HG02759 (cell line): ENCODE measurements at regions not wholly inside any gene's neighbourhood (a gene's known extent, or its start where the extent isn't known, plus 50 kb on each side); places are given as distances from the start of the nearest gene placed in this dataset.

Experiments
- ATAC-seq: cut with Tn5 transposase; IDR thresholded peaks from one replicate; pipeline ENCODE4 v1.9.1; 2021; ENCODE audit warnings: mild to moderate bottlenecking, moderate library complexity; ENCODE audit not compliant: unreplicated experiment

GRCh38 chr1:188359315-188359714 is 1530.6 kb downstream of the PLA2G4A start:
- ATAC-seq, result no peak

- no peak for ATAC-seq
Measured at GRCh38 chr1:188363943-188364342, 1535.2 kb downstream of the PLA2G4A start.

- no peak for ATAC-seq
Measured at GRCh38 chr1:188364927-188365449, 1536.2 kb downstream of the PLA2G4A start.

- ATAC-seq, result no peak
Measured at GRCh38 chr1:188365874-188366273, 1537.1 kb downstream of the PLA2G4A start.

GRCh38 chr1:188367661-188368060 is 1538.9 kb downstream of the PLA2G4A start:
- ATAC-seq, result no peak

DNA sequence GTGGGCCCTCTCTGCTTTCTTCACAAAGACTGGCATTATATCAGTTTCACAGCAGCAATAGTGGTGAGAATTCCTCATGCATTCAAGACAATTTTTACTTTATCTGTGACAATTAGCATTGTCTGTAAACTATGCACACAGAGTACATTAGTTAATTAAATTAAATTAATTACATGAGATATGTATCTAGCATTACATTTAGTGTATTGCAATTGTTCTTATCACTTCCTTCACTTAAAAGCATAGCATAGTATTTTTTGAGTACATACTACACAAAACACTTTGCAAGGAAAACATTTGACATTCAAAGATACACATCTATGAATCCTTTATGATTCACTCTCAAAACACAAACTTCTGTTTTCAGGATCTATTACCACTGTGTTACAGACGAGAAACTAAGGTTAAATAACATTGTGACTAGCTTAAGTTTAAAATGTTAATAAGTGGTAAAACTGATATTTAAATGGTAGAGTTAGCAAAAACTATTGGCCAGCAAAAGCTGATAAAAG is 1542.6 kb downstream of the PLA2G4A start:
- no peak for ATAC-seq

DNA sequence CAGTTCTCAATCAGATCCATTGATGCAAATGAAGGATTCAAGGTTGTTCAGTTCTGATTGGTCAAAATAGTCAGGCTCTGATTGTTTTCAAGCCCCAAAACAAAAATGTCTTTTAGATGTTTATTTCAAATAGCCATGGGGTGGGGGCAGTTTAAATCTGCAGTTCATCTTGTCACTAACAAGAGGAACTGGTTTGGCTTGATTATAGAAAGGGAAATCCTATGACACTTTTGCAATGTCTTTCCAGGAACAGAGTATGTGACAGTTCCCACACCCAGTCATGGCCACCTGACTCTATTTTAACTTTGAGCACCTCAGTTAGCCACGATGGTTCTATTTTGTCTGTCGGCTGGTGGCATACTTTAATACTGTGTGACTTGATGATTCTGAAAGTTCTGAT is 1544.1 kb downstream of the PLA2G4A start:
- ATAC-seq, result no peak

DNA sequence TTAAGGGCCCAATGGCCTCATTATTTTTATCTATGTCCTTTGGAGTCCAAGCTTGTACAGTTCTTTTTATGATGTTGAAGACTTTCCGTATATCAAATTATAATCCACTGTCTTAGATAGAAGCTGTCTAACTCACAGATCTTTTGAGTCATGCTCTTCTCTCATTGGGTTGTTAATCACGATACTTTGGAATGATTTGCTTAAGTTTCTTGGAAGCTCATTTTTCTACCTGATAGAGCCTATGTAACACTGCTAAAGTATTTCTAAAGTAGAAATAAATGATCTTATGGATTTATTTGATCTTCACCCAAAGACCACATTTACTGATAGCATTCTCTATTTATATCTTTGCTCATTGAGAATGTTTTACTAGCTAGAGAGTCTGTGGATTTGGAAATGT is 1554.1 kb downstream of the PLA2G4A start:
- ATAC-seq, result no peak

DNA sequence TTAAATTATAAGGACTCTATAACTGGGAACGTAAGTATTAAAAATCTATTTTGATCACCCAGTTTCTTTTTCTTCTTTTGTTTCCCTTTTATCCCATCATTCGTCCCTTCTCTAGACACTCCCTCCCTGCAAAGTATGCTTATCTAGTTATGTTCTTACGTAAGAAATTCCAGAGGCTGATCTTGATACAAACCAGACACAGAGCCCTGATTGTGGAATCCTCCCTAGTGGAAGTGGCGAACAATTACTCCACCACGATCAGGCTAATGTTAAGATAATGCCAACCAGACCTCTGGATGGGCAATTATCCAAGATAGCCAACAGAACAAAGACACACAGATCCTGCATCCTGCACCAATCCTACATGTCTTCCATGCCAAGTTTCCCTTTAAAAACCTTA is 1557.4 kb downstream of the PLA2G4A start:
- ATAC-seq, result no peak

GRCh38 chr1:188386666-188387065 is 1557.9 kb downstream of the PLA2G4A start:
- no peak for ATAC-seq

DNA sequence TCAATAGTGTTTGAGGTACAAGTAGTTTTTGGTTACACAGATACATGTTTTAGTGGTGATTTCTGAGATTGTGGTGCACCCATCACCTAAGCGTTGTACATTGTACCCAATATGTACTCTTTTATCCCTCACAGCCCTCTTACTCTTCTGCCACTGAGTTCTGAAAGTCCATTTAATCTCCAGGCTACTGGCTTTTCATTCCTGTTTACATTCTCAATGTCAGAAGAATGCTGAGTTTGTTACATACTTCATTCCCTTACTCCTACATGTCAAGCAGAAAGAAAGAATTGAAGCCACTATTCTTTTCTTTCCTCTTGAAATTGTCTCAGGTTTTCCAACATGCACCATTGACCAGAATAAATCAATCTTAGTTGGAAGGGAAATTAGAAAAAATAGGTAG is 1565.9 kb downstream of the PLA2G4A start:
- ATAC-seq, result no peak

DNA sequence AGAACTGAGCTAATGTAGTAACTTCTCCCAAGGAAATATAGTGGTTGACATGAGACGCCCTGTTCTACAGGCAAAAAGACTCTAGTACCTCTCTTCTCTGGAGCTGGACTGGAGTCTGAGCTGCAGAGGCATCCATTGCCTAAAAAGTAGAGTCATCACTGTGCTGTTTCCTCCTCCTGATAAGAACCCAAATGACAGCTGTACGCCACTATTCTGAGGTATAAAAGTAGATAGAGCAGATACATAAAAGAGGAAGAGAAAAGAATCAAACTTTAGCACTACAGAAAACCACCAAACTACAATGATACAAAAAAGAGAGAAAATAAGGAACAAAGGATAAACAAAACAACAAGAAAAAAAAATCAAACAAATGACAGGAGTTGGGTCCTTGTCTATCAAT is 1568.8 kb downstream of the PLA2G4A start:
- ATAC-seq, result no peak

- ATAC-seq, result no peak
Measured at GRCh38 chr1:188402986-188403385, 1574.2 kb downstream of the PLA2G4A start.

DNA sequence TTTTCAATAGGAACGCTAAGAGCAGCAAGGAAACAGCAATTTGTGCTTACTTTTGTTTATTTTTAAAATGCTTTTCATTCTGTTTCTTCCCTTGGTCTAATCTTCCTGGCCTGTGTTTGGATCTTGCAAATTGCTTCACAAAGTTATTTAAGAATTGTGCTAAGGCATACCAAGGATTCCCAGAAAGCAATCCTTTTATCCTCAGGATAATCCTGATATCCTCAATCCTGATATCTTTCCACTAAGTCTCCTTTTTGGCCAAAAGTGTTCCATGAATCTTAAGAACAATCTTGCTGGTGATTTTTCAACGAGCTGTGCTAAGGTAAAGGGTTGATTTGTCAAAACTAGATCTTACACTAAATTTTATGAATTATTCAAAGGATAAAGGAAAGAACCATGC is 1577.9 kb downstream of the PLA2G4A start:
- no peak for ATAC-seq

GRCh38 chr1:188420177-188420576 is 1591.4 kb downstream of the PLA2G4A start:
- no peak for ATAC-seq

DNA sequence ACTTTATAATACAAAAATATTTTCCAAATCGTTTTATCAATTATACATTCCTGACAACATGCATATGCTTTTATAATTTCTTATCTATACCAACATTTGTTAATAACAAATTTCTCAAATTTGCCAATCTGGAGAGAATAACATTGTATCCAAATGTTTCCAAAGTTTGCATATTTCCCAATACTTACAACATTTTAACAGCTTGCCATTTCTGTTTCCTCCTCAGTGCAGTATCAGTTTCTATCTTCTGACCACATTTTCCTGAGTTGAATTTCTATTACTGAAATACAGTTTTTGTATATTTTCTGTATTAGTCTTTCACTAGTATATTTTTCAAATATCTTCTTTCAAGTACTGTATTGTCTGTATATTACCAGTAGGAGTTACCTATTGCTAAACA is 1594.3 kb downstream of the PLA2G4A start:
- no peak for ATAC-seq

DNA sequence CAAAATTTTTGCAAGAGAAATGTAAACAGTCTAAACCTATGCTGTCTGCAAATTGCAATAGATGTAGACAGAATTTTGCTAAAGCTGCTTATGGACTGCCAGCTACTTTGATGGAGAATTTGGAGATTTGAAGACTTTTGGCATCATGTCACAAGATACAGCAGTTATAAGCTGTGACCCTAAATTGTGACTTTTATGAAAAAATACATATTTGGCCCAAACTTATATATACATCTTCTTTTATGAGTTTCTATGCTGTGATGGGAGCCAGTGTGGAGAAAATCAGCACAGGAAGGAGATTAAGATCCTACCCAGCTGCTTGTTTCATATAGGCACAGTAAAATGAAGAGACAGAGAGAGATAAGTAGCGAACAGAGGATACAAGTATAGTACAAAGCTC is 1595.4 kb downstream of the PLA2G4A start:
- ATAC-seq, result no peak

DNA sequence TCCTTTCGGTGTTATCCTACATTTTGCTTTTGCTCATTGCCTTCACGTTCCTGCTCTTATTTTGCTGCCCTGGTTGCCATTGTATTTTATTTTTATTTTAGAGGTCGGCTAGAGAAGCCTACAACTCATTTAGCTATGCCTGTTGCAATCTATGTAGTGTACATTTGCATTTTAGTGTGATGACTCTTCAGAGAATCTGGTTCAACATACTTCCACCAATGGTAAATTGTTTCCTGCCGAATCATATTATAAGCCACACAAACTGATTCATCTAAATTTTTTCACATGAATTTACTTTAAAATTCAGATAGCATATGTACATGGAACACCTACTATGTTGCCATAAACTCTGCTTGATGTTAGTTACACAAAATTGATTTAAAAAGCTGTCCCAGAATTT is 1596.9 kb downstream of the PLA2G4A start:
- no peak for ATAC-seq

DNA sequence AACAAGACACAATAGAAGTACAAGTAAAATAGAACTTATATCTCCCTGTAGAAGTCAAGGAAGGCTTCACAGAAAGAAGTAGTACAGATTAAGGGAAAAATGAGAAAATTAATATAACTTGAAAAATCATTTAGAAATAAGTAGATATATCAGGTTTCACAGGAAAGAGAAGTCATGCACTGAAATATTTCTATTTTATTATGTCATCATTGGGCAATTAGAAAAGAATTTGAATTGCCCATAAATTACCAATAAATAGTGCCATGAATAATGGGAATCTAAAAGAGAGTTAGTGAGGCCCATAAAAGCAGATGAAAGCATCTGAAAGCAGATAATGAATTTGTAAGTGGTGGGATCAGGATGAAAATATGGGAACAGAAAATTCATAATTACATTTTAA is 1597.8 kb downstream of the PLA2G4A start:
- ATAC-seq, result no peak

- no peak for ATAC-seq
Measured at GRCh38 chr1:188427642-188428041, 1598.9 kb downstream of the PLA2G4A start.

- ATAC-seq, result no peak
Measured at GRCh38 chr1:188429386-188429785, 1600.6 kb downstream of the PLA2G4A start.

- ATAC-seq, result no peak
Measured at GRCh38 chr1:188432427-188432826, 1603.7 kb downstream of the PLA2G4A start.

DNA sequence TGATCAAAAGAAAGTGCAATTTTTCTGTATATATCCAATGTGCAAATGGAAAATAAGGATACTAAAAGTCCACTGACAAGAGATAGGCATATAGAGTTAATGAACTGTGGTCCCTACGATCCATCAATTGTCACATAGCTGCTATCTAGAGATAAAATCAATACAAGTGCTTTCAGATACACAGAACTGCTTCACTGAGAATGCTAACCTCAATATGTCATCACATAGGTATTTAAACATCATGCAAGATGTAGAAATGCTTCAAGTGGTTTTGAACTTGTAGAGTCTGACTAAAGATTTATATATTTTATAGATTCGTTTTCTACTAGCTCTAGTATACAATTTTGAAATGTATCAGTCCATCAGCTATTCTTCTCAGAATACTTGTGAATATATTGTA is 1604.7 kb downstream of the PLA2G4A start:
- no peak for ATAC-seq
